ENCODE measurements at regions not wholly inside any gene's neighbourhood (a gene's known extent, or its start where the extent isn't known, plus 50 kb on each side); places are given as distances from the start of the nearest gene placed in this dataset.

- no peaks in the 10 kb centered on the region for H3K27me3 ChIP-seq (ENCODE audit: control insufficient read depth, insufficient read depth, low read length)
- H3K4me3 ChIP-seq (ENCODE audit: low read length): no peak overlapping the region
- peaks cover 3% of the 10 kb centered on the region; the same call in 1 of the 2 replicates for H3K36me3 ChIP-seq (ENCODE audit: control insufficient read depth, insufficient read depth, low read length)
- no peak overlapping the region for H3K27ac ChIP-seq (ENCODE audit: low read length)
- H3K9me3 ChIP-seq (ENCODE audit: control insufficient read depth, insufficient read depth, low read length): no peaks in the 10 kb centered on the region
- WGBS (ENCODE audit: insufficient coverage, insufficient read length): no CpG with 5 or more reads among the region's 13 CpGs
- no peak for DNase-seq (ENCODE audit: low read depth, low spot score)
- H3K4me1 ChIP-seq (ENCODE audit: control insufficient read depth, insufficient read depth, low read length): peaks cover 2% of the 10 kb centered on the region; the same call in 1 of the 2 replicates
These were observed 1386.8 kb downstream of the PCDH9 start for GRCh38 chr13:65843314-65843731.

- H3K4me1 ChIP-seq (ENCODE audit: control insufficient read depth, insufficient read depth, low read length): peaks cover 2% of the 10 kb centered on the region; the same call in 1 of the 2 replicates
- no peak overlapping the region for H3K4me3 ChIP-seq (ENCODE audit: low read length)
- no CpG with 5 or more reads among the region's 3 CpGs for WGBS (ENCODE audit: insufficient coverage, insufficient read length)
- DNase-seq (ENCODE audit: low read depth, low spot score): no peak
- no peaks in the 10 kb centered on the region for H3K27me3 ChIP-seq (ENCODE audit: control insufficient read depth, insufficient read depth, low read length)
- no peaks in the 10 kb centered on the region for H3K9me3 ChIP-seq (ENCODE audit: control insufficient read depth, insufficient read depth, low read length)
- peaks cover 3% of the 10 kb centered on the region; the same call in 1 of the 2 replicates for H3K36me3 ChIP-seq (ENCODE audit: control insufficient read depth, insufficient read depth, low read length)
- no peak overlapping the region for H3K27ac ChIP-seq (ENCODE audit: low read length)
These were observed 1389.0 kb downstream of the PCDH9 start for GRCh38 chr13:65841156-65841555.

- Histone ChIP-seq H3K4me1 (ENCODE audit: control insufficient read depth, insufficient read depth, low read length) (no peaks in the 10 kb centered on the region; the same call in 1 of the 2 replicates), H3K27me3 (ENCODE audit: control insufficient read depth, insufficient read depth, low read length) (no peaks in the 10 kb centered on the region), H3K27ac (ENCODE audit: low read length) (no peak overlapping the region), H3K9me3 (ENCODE audit: control insufficient read depth, insufficient read depth, low read length) (no peaks in the 10 kb centered on the region), H3K4me3 (ENCODE audit: low read length) (no peak overlapping the region), H3K36me3 (ENCODE audit: control insufficient read depth, insufficient read depth, low read length) (no peaks in the 10 kb centered on the region)
- DNase-seq (ENCODE audit: low read depth, low spot score): no peak
These were observed 1394.1 kb downstream of the PCDH9 start for GRCh38 chr13:65836066-65836465.

- no peaks in the 10 kb centered on the region for H3K9me3 ChIP-seq (ENCODE audit: control insufficient read depth, insufficient read depth, low read length)
- no peaks in the 10 kb centered on the region; the same call in 1 of the 2 replicates for H3K4me1 ChIP-seq (ENCODE audit: control insufficient read depth, insufficient read depth, low read length)
- H3K27ac ChIP-seq (ENCODE audit: low read length): no peak overlapping the region
- no CpG with 5 or more reads among the region's 2 CpGs for WGBS (ENCODE audit: insufficient coverage, insufficient read length)
- DNase-seq (ENCODE audit: low read depth, low spot score): no peak
- H3K36me3 ChIP-seq (ENCODE audit: control insufficient read depth, insufficient read depth, low read length): no peaks in the 10 kb centered on the region
- no peaks in the 10 kb centered on the region for H3K27me3 ChIP-seq (ENCODE audit: control insufficient read depth, insufficient read depth, low read length)
- H3K4me3 ChIP-seq (ENCODE audit: low read length): no peak overlapping the region
These were observed 1395.2 kb downstream of the PCDH9 start for GRCh38 chr13:65834897-65835296.

GRCh38 chr13:65830411-65831205 is 1399.5 kb downstream of the PCDH9 start:
- no CpG with 5 or more reads among the region's 10 CpGs for whole genome bisulfite sequencing (ENCODE audit: insufficient coverage, insufficient read length)
- Histone ChIP-seq H3K4me1 (ENCODE audit: control insufficient read depth, insufficient read depth, low read length) (no peaks in the 10 kb centered on the region), H3K27me3 (ENCODE audit: control insufficient read depth, insufficient read depth, low read length) (no peaks in the 10 kb centered on the region), H3K27ac (ENCODE audit: low read length) (no peak overlapping the region), H3K9me3 (ENCODE audit: control insufficient read depth, insufficient read depth, low read length) (no peaks in the 10 kb centered on the region), H3K4me3 (ENCODE audit: low read length) (no peak overlapping the region), H3K36me3 (ENCODE audit: control insufficient read depth, insufficient read depth, low read length) (no peaks in the 10 kb centered on the region)
- no peak for DNase-seq (ENCODE audit: low read depth, low spot score)

- Histone ChIP-seq H3K27me3 (ENCODE audit: control insufficient read depth, insufficient read depth, low read length) (no peaks in the 10 kb centered on the region), H3K4me1 (ENCODE audit: control insufficient read depth, insufficient read depth, low read length) (no peaks in the 10 kb centered on the region), H3K36me3 (ENCODE audit: control insufficient read depth, insufficient read depth, low read length) (no peaks in the 10 kb centered on the region), H3K4me3 (ENCODE audit: low read length) (no peak overlapping the region), H3K9me3 (ENCODE audit: control insufficient read depth, insufficient read depth, low read length) (no peaks in the 10 kb centered on the region), H3K27ac (ENCODE audit: low read length) (no peak overlapping the region)
- no CpG with 5 or more reads among the region's 16 CpGs for WGBS (ENCODE audit: insufficient coverage, insufficient read length)
- DNase-seq (ENCODE audit: low read depth, low spot score): no peak
These were observed 1400.7 kb downstream of the PCDH9 start for GRCh38 chr13:65829241-65830008.

GRCh38 chr13:65826657-65827056 is 1403.5 kb downstream of the PCDH9 start:
- H3K27me3 ChIP-seq (ENCODE audit: control insufficient read depth, insufficient read depth, low read length): no peaks in the 10 kb centered on the region
- H3K4me3 ChIP-seq (ENCODE audit: low read length): no peak overlapping the region
- DNase-seq (ENCODE audit: low read depth, low spot score): no peak
- no CpG with 5 or more reads among the region's 5 CpGs for WGBS (ENCODE audit: insufficient coverage, insufficient read length)
- H3K27ac ChIP-seq (ENCODE audit: low read length): no peak overlapping the region
- no peaks in the 10 kb centered on the region for H3K36me3 ChIP-seq (ENCODE audit: control insufficient read depth, insufficient read depth, low read length)
- H3K4me1 ChIP-seq (ENCODE audit: control insufficient read depth, insufficient read depth, low read length): no peaks in the 10 kb centered on the region
- H3K9me3 ChIP-seq (ENCODE audit: control insufficient read depth, insufficient read depth, low read length): no peaks in the 10 kb centered on the region

GRCh38 chr13:65825039-65825438 is 1405.1 kb downstream of the PCDH9 start:
- no peak for DNase-seq (ENCODE audit: low read depth, low spot score)
- WGBS (ENCODE audit: insufficient coverage, insufficient read length): no CpG with 5 or more reads among the region's 1 CpG
- H3K36me3 ChIP-seq (ENCODE audit: control insufficient read depth, insufficient read depth, low read length): no peaks in the 10 kb centered on the region
- H3K27ac ChIP-seq (ENCODE audit: low read length): no peak overlapping the region
- H3K9me3 ChIP-seq (ENCODE audit: control insufficient read depth, insufficient read depth, low read length): no peaks in the 10 kb centered on the region
- no peak overlapping the region for H3K4me3 ChIP-seq (ENCODE audit: low read length)
- no peaks in the 10 kb centered on the region for H3K27me3 ChIP-seq (ENCODE audit: control insufficient read depth, insufficient read depth, low read length)
- H3K4me1 ChIP-seq (ENCODE audit: control insufficient read depth, insufficient read depth, low read length): no peaks in the 10 kb centered on the region

GRCh38 chr13:65808061-65808460 is 1422.1 kb downstream of the PCDH9 start:
- H3K36me3 ChIP-seq (ENCODE audit: control insufficient read depth, insufficient read depth, low read length): no peaks in the 10 kb centered on the region
- DNase-seq (ENCODE audit: low read depth, low spot score): no peak
- WGBS (ENCODE audit: insufficient coverage, insufficient read length): no CpG with 5 or more reads among the region's 1 CpG
- no peaks in the 10 kb centered on the region for H3K9me3 ChIP-seq (ENCODE audit: control insufficient read depth, insufficient read depth, low read length)
- no peak overlapping the region for H3K27ac ChIP-seq (ENCODE audit: low read length)
- H3K4me1 ChIP-seq (ENCODE audit: control insufficient read depth, insufficient read depth, low read length): no peaks in the 10 kb centered on the region
- H3K27me3 ChIP-seq (ENCODE audit: control insufficient read depth, insufficient read depth, low read length): no peaks in the 10 kb centered on the region
- no peak overlapping the region for H3K4me3 ChIP-seq (ENCODE audit: low read length)

- Histone ChIP-seq H3K27ac (ENCODE audit: low read length) (no peak overlapping the region), H3K4me3 (ENCODE audit: low read length) (no peak overlapping the region), H3K27me3 (ENCODE audit: control insufficient read depth, insufficient read depth, low read length) (no peaks in the 10 kb centered on the region), H3K9me3 (ENCODE audit: control insufficient read depth, insufficient read depth, low read length) (no peaks in the 10 kb centered on the region), H3K36me3 (ENCODE audit: control insufficient read depth, insufficient read depth, low read length) (no peaks in the 10 kb centered on the region), H3K4me1 (ENCODE audit: control insufficient read depth, insufficient read depth, low read length) (no peaks in the 10 kb centered on the region)
- DNase-seq (ENCODE audit: low read depth, low spot score): no peak
- no CpG with 5 or more reads among the region's 12 CpGs for WGBS (ENCODE audit: insufficient coverage, insufficient read length)
These were observed 1426.4 kb downstream of the PCDH9 start for GRCh38 chr13:65803530-65804392.

All from iPS DF 6.9 (cell line).